RWPE1 (cell line): ENCODE measurements at regions not wholly inside any gene's neighbourhood (a gene's known extent, or its start where the extent isn't known, plus 50 kb on each side); places are given as distances from the start of the nearest gene placed in this dataset.

Experiments used
- CTCF ChIA-PET: fragments of 350-600 bp; sonication (Branson Sonifier 250); formaldehyde crosslinking; extraction: SDS; loops from one replicate; lab custom pipeline; 2021; lab: Yijun Ruan, JAX
- POLR2A ChIA-PET: fragments of 400-600 bp; formaldehyde crosslinking; extraction: SDS; loops from one replicate; lab custom pipeline; 2020; ENCODE audit warnings: antibody characterized with exemption; ENCODE audit not compliant: low non-redundant PET; lab: Yijun Ruan, JAX
- DNase-seq: peaks from one replicate; pipeline ENCODE4 v3.0.0; 2012; ENCODE audit warnings: low spot score
- H3K27ac ChIP-seq: fragments of 450-650 bp; 2 replicates; pipeline ENCODE4 v1.5.1; 2017
- TF ChIP-seq, protein P1 (sequence below): fragments of 450-650 bp; conservative IDR thresholded peaks from 2 replicates; pipeline ENCODE4 v1.5.1; 2017; ENCODE audit warnings: low read depth, mild to moderate bottlenecking

DNA sequence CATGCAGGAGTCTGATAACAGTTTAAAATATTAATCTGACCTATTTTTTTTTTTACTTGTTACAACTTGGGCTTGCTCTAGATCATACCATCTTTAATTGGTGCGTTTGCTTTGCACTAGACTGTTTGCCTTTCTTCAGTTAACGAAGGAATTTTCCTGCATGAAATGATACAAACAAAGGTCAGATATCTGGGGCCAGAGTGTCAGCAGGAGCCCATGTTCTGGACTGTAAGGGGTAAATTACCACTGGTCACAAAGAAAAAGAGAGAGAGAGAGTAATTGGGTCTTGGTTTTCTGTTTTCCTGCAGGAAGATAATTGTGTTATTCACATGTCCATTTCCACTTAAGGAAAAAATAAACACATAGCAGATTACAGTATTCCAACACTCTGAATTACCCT, 399.4 kb upstream of the MARCKS start:
- TF ChIP-seq, protein P1, sequence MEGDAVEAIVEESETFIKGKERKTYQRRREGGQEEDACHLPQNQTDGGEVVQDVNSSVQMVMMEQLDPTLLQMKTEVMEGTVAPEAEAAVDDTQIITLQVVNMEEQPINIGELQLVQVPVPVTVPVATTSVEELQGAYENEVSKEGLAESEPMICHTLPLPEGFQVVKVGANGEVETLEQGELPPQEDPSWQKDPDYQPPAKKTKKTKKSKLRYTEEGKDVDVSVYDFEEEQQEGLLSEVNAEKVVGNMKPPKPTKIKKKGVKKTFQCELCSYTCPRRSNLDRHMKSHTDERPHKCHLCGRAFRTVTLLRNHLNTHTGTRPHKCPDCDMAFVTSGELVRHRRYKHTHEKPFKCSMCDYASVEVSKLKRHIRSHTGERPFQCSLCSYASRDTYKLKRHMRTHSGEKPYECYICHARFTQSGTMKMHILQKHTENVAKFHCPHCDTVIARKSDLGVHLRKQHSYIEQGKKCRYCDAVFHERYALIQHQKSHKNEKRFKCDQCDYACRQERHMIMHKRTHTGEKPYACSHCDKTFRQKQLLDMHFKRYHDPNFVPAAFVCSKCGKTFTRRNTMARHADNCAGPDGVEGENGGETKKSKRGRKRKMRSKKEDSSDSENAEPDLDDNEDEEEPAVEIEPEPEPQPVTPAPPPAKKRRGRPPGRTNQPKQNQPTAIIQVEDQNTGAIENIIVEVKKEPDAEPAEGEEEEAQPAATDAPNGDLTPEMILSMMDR, result no peak
- DNase-seq, result no peak
- CTCF ChIA-PET, result no interaction called here
- no peak overlapping the region for H3K27ac ChIP-seq
- POLR2A ChIA-PET, result no interaction called here

DNA sequence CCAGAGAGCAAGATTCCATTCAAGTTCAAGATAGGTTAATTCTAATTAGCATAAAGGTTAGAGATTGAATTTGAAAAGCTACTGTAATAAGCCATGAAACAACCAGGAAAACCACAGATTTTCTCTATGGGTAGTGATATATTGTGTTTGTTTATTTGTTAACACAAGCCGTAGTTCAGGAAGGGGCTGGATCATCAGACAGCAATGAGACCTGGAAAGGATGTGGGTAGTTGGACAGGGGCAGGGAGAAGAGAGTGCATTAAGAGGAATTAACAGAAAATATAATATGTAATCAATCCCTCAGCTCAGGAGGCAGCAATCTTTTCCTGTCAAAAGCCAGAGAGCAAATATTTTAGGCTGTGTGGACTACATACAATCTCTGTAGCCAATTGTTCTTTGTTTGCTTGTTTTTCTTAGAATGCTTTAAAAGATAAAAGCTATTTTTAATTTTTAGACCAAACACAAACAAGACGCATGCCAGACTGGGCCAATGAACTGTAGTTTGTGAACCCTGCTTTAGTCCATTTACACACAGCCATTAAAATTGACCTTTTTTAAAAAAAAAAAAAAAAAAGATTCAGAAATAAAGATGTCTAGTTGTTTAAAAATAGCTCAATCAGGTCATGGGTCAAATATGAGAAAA, 398.7 kb upstream of the MARCKS start:
- H3K27ac ChIP-seq, result no peak overlapping the region
- POLR2A ChIA-PET, result no interaction called here
- DNase-seq, result no peak
- TF ChIP-seq, protein P1, result no peak
- CTCF ChIA-PET, result interaction anchor here (0.5 to 0.7 kb wide), 6 partner anchors 23 to 454 kb away, joined by 3 to 6 read pairs (median 4); no protein-coding TSS in a partner anchor

DNA sequence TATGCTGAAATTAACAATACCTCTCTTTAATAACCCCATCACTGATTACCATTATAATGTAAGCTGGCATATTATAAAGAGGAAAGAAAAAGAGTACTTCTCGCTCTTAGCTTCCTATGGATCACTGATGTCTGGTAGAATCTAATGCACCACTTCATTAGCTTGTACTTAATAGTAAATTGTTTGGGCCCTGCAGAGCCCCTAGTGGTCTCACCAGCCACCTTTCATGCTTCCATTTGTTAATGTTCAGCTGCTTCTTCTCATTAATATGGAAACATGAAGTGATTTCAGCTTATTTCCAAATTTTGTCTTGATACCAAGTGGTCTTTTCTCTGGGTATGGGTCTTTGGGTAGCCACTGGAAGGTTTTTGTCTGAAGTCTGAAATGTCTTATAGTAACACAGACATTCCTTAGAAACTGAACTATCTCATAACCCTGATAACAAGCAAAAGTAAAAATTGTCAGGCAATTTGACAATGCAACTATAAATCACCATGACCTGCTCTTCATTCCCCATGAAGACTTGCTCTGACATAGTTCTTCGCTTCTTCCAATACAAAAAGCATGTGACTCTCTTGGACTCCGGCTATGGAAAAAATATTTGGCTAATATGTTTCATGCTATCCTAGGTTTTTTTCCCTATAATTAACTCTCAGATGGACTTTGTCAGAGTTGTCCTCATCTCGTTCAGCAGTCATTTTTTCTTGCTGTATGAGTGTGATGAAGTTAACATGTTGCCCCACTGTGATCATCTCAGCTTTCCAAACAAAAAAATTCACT, 395.8 kb upstream of the MARCKS start:
- TF ChIP-seq, protein P1, result no peak

GRCh38 chr6:113464536-113464935, 392.6 kb upstream of the MARCKS start:
- TF ChIP-seq, protein P1, result no peak
- CTCF ChIA-PET, result interaction anchor here (1.2 kb wide), 1 partner anchor 394 kb away, joined by 4 read pairs; no protein-coding TSS in a partner anchor
- H3K27ac ChIP-seq, result no peak overlapping the region
- no peak for DNase-seq
- POLR2A ChIA-PET, result no interaction called here

More for the DNA sequence above, 395.8 kb upstream of the MARCKS start:
- POLR2A ChIA-PET, result no interaction called here
- H3K27ac ChIP-seq, result no peak overlapping the region
- DNase-seq, result no peak
- CTCF ChIA-PET, result interaction anchor here (0.8 kb wide), 1 partner anchor 398 kb away, joined by 3 read pairs; no protein-coding TSS in a partner anchor

- ChIA-PET CTCF (interaction anchor here (1.2 kb wide), 1 partner anchor 394 kb away, joined by 4 read pairs; no protein-coding TSS in a partner anchor), POLR2A (no interaction called here)
- DNase-seq, result peak; percentile 65
- TF ChIP-seq, protein P1, result no peak
- no peak overlapping the region for H3K27ac ChIP-seq
Measured at GRCh38 chr6:113464960-113465359, 392.2 kb upstream of the MARCKS start.

DNA sequence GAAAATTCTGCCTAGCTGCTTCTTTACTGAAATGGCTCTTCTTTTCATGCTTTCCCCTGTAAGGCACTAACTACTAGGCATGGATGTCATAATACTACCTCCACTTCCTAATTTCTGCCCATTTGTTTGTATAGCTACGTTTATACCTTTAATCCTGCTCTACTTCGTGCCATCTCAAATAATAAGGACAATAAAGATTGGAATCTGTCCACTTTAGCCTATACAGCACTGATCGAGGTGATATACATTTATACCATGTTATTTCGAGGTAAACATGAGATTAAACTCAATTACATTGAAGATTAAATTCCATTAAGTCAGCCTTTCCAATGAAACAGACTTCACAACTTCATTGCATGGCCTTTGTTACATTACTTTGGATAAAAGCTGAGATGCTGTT, 390.6 kb upstream of the MARCKS start:
- TF ChIP-seq, protein P1, result no peak
- ChIA-PET CTCF (no interaction called here), POLR2A (no interaction called here)
- H3K27ac ChIP-seq, result no peak overlapping the region
- DNase-seq, result no peak
